Cardiac fibroblast (primary cell): ENCODE measurements at regions not wholly inside any gene's neighbourhood (a gene's known extent, or its start where the extent isn't known, plus 50 kb on each side); places are given as distances from the start of the nearest gene placed in this dataset.

Source experiments
- DNase-seq, 2 donors: peaks; one replicate each; pipeline versions ENCODE4 v3.0.0 to v3.0.0-alpha.2; 2010; ENCODE audit warnings: low read depth in 2 of 2
- H3K4me3 ChIP-seq, 2 donors: replicated peaks in 1 of 2; 1 replicate in 1 of 2; 2 replicates in 1 of 2; pipeline ENCODE4 v1.5.1; 2011; ENCODE audit warnings: low read depth in 2 of 2, low read length in 2 of 2, mild to moderate bottlenecking in 2 of 2, moderate library complexity in 1 of 2
- TF ChIP-seq, protein P1 (sequence below): IDR thresholded peaks from one replicate; pipeline ENCODE4 v1.5.1; 2011; ENCODE audit warnings: low read depth, mild to moderate bottlenecking, low read length, inconsistent platforms

- TF ChIP-seq, protein P1, sequence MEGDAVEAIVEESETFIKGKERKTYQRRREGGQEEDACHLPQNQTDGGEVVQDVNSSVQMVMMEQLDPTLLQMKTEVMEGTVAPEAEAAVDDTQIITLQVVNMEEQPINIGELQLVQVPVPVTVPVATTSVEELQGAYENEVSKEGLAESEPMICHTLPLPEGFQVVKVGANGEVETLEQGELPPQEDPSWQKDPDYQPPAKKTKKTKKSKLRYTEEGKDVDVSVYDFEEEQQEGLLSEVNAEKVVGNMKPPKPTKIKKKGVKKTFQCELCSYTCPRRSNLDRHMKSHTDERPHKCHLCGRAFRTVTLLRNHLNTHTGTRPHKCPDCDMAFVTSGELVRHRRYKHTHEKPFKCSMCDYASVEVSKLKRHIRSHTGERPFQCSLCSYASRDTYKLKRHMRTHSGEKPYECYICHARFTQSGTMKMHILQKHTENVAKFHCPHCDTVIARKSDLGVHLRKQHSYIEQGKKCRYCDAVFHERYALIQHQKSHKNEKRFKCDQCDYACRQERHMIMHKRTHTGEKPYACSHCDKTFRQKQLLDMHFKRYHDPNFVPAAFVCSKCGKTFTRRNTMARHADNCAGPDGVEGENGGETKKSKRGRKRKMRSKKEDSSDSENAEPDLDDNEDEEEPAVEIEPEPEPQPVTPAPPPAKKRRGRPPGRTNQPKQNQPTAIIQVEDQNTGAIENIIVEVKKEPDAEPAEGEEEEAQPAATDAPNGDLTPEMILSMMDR: no peak
- peak in 1 of 2 donors; percentile 25 for DNase-seq
- no peak overlapping the region for H3K4me3 ChIP-seq
Observed at GRCh38 chr4:126776361-126776760, 856.4 kb upstream of the INTU start.

DNA sequence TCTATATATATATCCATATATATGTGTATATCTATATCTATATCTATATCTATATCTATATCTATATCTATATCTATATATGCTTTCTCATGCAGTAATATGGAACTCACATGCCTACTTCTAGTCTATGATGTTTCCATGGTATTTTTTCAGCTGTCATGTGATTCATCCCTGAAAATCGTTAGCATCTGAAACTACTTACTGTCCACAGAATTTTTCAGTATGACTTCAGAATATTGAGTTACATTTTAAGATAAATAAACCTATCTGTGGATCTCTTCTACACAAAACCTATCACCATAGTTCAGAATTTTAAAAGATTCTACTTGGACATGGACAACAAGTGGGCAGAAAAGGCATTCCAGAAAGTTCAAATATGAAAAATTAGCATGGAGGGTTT, 855.1 kb upstream of the INTU start:
- TF ChIP-seq, protein P1: no peak
- DNase-seq: peak; percentile 32 to 80
- H3K4me3 ChIP-seq: no peak overlapping the region

DNA sequence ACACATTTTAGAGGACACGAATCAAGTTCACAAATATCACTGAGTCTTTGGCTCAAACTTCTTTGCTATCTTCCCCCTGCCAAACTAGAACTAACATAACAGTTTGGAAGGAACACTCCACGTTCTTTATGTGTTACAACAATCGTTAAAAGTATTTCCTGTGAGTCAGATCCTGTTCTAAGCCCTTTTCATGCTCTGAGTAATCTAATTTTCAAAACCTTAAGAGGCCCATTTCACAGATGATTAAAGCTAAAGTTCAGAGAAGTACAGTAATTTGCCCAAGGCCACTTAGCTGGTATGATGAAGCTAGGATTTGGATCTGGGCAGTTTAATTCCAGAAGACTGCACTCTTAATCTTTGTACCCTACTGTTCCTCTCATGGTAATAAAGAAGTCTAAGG, 854.4 kb upstream of the INTU start:
- no peak overlapping the region for H3K4me3 ChIP-seq
- TF ChIP-seq, protein P1: no peak
- peak; percentile 78 to 82 for DNase-seq

DNA sequence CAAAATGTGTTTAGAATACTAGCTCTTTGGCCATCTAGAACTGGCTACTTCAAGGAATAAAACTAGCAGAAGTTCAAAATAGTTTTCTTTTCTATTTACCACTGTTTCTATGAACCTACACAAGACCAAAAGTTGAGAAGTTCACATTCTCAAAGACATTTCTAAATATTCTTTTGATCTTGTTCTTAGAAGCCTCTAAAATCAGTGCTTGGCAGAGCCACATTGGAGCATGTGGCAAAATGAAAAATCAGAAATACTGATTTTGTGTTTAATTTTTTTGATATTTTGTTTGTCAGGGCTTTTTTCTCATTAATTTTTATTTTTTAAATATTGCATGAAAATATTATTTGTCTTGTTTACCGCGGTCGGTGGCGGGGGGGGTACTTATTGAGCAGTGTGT, 853.8 kb upstream of the INTU start:
- no peak overlapping the region for H3K4me3 ChIP-seq
- TF ChIP-seq, protein P1: no peak
- DNase-seq: no peak

DNA sequence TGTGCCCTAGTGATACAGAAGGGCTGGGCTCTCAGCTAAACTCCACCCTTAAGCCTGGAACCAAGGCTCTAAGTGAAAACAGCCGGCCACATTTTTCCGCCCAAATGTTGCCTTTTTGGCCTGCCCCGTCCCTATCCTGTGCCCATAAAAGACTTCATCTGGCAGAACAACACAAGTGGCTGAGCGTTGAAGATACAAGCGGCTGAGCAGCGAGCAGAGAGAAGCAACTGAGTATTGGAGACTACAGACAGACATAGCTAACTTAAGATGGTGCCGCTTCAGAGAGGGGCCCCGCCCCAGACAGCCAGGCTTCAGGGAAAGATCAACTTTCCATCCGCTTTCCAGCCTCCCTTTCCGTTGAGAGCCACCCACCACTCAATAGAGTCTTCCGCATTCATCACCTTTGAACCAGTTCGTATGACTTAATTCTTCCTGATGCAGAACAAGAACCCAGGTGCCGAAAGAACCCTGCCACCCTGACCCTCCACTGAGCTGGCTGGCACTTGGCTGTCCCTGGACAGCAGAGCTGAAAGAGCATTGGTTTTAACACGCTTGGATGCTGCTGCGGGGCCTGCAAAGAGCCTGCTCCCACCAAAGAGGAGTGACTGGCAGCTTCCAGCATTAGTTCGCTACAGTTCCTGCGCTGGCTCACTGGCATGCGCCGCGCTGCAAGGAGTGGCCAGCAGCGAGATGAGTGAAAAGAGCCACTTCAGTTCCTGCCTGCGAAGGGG, 853.2 kb upstream of the INTU start:
- TF ChIP-seq, protein P1: no peak
- no peak overlapping the region for H3K4me3 ChIP-seq
- DNase-seq: no peak

DNA sequence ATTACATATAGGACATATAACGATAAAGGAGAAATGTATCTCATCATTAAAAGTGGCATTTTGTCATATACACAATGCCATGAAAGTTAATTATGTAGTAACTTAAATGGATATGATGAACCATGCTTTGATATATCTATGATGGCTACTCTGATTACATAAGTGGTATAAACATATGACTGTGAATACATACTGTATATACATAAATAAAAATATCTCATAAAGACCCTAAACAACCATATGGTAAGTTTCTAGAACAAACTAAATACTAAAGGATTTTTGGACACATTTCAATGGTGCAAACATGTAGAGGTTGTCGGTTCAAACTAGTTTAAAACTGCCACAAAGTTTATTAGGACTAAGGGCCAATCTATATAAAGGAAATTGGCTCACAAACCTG, 849.6 kb upstream of the INTU start:
- no peak for DNase-seq
- TF ChIP-seq, protein P1: no peak
- H3K4me3 ChIP-seq: no peak overlapping the region
